HepG2 (cell line): ENCODE measurements at regions not wholly inside any gene's neighbourhood (a gene's known extent, or its start where the extent isn't known, plus 50 kb on each side); places are given as distances from the start of the nearest gene placed in this dataset.

ENCODE experiments used
- ATAC-seq: fragments of 200-7000 bp; cut with Tn5 transposase; 3 replicates; pipeline ENCODE4 v1.9.1; 2020; ENCODE audit warnings: mild to moderate bottlenecking, moderate library complexity
- BruUV-seq: library from RNA; stranded (reverse); fragments of 400-500 nt; replicated peaks from 2 replicates; lab custom pipeline; 2021; lab: Mats Ljungman, UMichigan
- CTCF ChIA-PET: fragments of 300-600 bp; formaldehyde crosslinking; extraction: SDS; loops from one replicate; lab custom pipeline; 2021; ENCODE audit warnings: low total read pairs, inconsistent platforms, low intra/inter-chr PET ratio; lab: Yijun Ruan, JAX
- POLR2A ChIA-PET: fragments of 350-600 bp; sonication (Branson Sonifier 250); formaldehyde crosslinking; loops from one replicate; lab custom pipeline; 2020; ENCODE audit warnings: antibody characterized with exemption, inconsistent platforms; lab: Yijun Ruan, JAX
- DNase-seq: peaks from one replicate; pipeline ENCODE4 v3.0.0-alpha.2; 2015; ENCODE audit warnings: low spot score
- FAIRE-seq: peaks from 3 replicates; lab custom pipeline; 2011; peaks lifted over from hg19 to GRCh38; lab: Jason Lieb, UNC
- H2AFZ ChIP-seq: one replicate; pipeline ENCODE4 v1.6.1; 2011; ENCODE audit warnings: low read length, inconsistent platforms
- H3K27ac ChIP-seq: fragments of 300-600 bp; 3 replicates; pipeline ENCODE4 v1.8.0; 2011; ENCODE audit warnings: mixed run types, mild to moderate bottlenecking, mixed read lengths, low read length, inconsistent platforms; ENCODE audit not compliant: insufficient read depth; ENCODE audit errors: extremely low read length
- H3K27me3 ChIP-seq, 2 experiments: fragments of 200-600 bp in 1 of 2; 2 replicates in 1 of 2; 3 replicates in 1 of 2; pipeline versions ENCODE4 v1.6.0 to v1.8.0; 2011; ENCODE audit warnings: low read length in 2 of 2, mild to moderate bottlenecking in 2 of 2, moderate library complexity in 2 of 2, inconsistent platforms in 1 of 2; ENCODE audit not compliant: insufficient read depth in 2 of 2, control insufficient read depth in 1 of 2
- H3K36me3 ChIP-seq, 2 experiments: fragments of 200-600 bp in 1 of 2; replicated peaks in 1 of 2; 2 replicates in 1 of 2; 3 replicates in 1 of 2; pipeline versions ENCODE4 v1.5.1 to v1.8.0; 2011; ENCODE audit warnings: low read length in 2 of 2, inconsistent platforms in 1 of 2; ENCODE audit not compliant: insufficient read depth in 2 of 2, control insufficient read depth in 1 of 2
- H3K4me1 ChIP-seq: 2 replicates; pipeline ENCODE4 v1.5.1; 2012; ENCODE audit warnings: low read length, inconsistent platforms; ENCODE audit not compliant: insufficient read depth
- H3K4me2 ChIP-seq: 2 replicates; pipeline ENCODE4 v1.6.0; 2011; ENCODE audit warnings: low read depth, low read length, inconsistent platforms
- H3K4me3 ChIP-seq, 3 experiments: fragments of 200-600 bp in 1 of 3; sonication (generic), shearing (Covaris generic) in 1 of 3; replicated peaks in 1 of 3; 2 replicates each; pipeline ENCODE4 v1.5.1; 2011 to 2016; ENCODE audit warnings: low read length in 3 of 3, inconsistent platforms in 2 of 3, low read depth in 2 of 3, mild to moderate bottlenecking in 2 of 3, control low read depth in 1 of 3, mixed read lengths in 1 of 3; ENCODE audit not compliant: insufficient read depth in 1 of 3
- H3K79me2 ChIP-seq: one replicate; pipeline ENCODE4 v1.6.1; 2011; ENCODE audit warnings: low read length, inconsistent platforms; ENCODE audit not compliant: insufficient read depth
- H3K9ac ChIP-seq: 2 replicates; pipeline ENCODE4 v1.6.0; 2011; ENCODE audit warnings: mild to moderate bottlenecking, low read depth, low read length, inconsistent platforms; ENCODE audit not compliant: insufficient read depth
- H3K9me3 ChIP-seq: 2 replicates; pipeline ENCODE4 v1.5.1; 2012; ENCODE audit warnings: mild to moderate bottlenecking, low read length
- H4K20me1 ChIP-seq: 2 replicates; pipeline ENCODE4 v1.6.0; 2011; ENCODE audit warnings: inconsistent platforms, mild to moderate bottlenecking, low read length, moderate library complexity; ENCODE audit not compliant: insufficient read depth
- CHD2 ChIP-seq: IDR thresholded peaks from 2 replicates; pipeline ENCODE4 v1.6.1; 2011; ENCODE audit warnings: low read depth, low read length, improper control_type of control experiment
- JARID2 ChIP-seq: sonication (generic); formaldehyde crosslinking; IDR thresholded peaks from 2 replicates; pipeline ENCODE4 v1.8.1; 2023; ENCODE audit warnings: missing genetic modification reagents, inconsistent platforms; ENCODE audit not compliant: insufficient replicate concordance
- PAWR ChIP-seq: sonication (generic); formaldehyde crosslinking; IDR thresholded peaks from 2 replicates; pipeline ENCODE4 v1.4.0; 2020; ENCODE audit warnings: missing genetic modification reagents, mild to moderate bottlenecking, borderline replicate concordance
- TERF1 ChIP-seq: sonication (generic); formaldehyde crosslinking; IDR thresholded peaks from 2 replicates; pipeline ENCODE4 v1.8.0; 2022; ENCODE audit warnings: mild to moderate bottlenecking, missing genetic modification reagents, moderate library complexity
- ZNF543 ChIP-seq: sonication (generic); formaldehyde crosslinking; IDR thresholded peaks from 2 replicates; pipeline ENCODE4 v1.4.0; 2020; ENCODE audit warnings: mild to moderate bottlenecking, missing genetic modification reagents
- WGBS: methylation state at CpG from one replicate; pipeline ENCODE4 v1.1.6; 2017; ENCODE audit warnings: low lambda C conversion rate; 5-methylcytosine and 5-hydroxymethylcytosine counted together
- in situ Hi-C: cut with HindIII; loops from 2 replicates; pipeline ENCODE4 v1.10.0; 2017; ENCODE audit warnings: low pct_unique_long_range_greater_than_20kb; ENCODE audit not compliant: extremely low pct_ligation_motif_present
- intact Hi-C: fragments of 100-400 bp; cut with micrococcal nuclease; formaldehyde crosslinking; loops from one replicate; pipeline ENCODE4 v1.10.0; 2022; ENCODE audit not compliant: unreplicated experiment

GRCh38 chr15:62749036-62749815, 293.3 kb upstream of the TPM1 start:
- FAIRE-seq, result no peak
- H3K36me3 ChIP-seq, result no peaks in the 10 kb centered on the region; a peak in 1 of 5 replicates
- no TSS peak for BruUV-seq
- 97% methylated on average over 5 of the region's 5 CpGs for WGBS
- H3K4me3 ChIP-seq, result no peak overlapping the region
- intact Hi-C loops, result no loop called here
- no peak for DNase-seq
- H3K27ac ChIP-seq, result no peak overlapping the region
- H3K79me2 ChIP-seq, result no peaks in the 10 kb centered on the region
- in situ Hi-C loops, result no loop called here
- H3K9ac ChIP-seq, result no peak overlapping the region
- H3K9me3 ChIP-seq, result no peaks in the 10 kb centered on the region
- no peak overlapping the region for H3K4me2 ChIP-seq
- H2AFZ ChIP-seq, result no peak overlapping the region
- peaks cover 26% of the 10 kb centered on the region for H3K4me1 ChIP-seq
- TF ChIP-seq ZNF543, result no peak
- no peak for TF ChIP-seq JARID2 (CRISPR knock-in tag)
- TF ChIP-seq CHD2, result no peak
- ChIA-PET CTCF (no interaction called here), POLR2A (no interaction called here)
- no peaks in the 10 kb centered on the region for H3K27me3 ChIP-seq
- no peak for ATAC-seq
- no peaks in the 10 kb centered on the region for H4K20me1 ChIP-seq

GRCh38 chr15:62750471-62750870, 292.1 kb upstream of the TPM1 start:
- 88% methylated on average over 3 of the region's 4 CpGs for WGBS

More at GRCh38 chr15:62750471-62750870, 292.1 kb upstream of the TPM1 start:
- intact Hi-C loops (no loop called here), in situ Hi-C loops (no loop called here)
- H3K4me3 ChIP-seq, result no peak overlapping the region
- H2AFZ ChIP-seq, result no peak overlapping the region
- no peak overlapping the region for H3K4me2 ChIP-seq
- H3K4me1 ChIP-seq, result peaks cover 26% of the 10 kb centered on the region
- H3K9me3 ChIP-seq, result no peaks in the 10 kb centered on the region
- no peaks in the 10 kb centered on the region for H4K20me1 ChIP-seq
- no peak overlapping the region for H3K9ac ChIP-seq
- no TSS peak for BruUV-seq
- TF ChIP-seq TERF1 (no peak), PAWR (CRISPR knock-in tag) (no peak)
- TF ChIP-seq, all 625 proteins: peak for 0
- no peak for FAIRE-seq
- no peaks in the 10 kb centered on the region for H3K27me3 ChIP-seq
- H3K27ac ChIP-seq, result no peak overlapping the region
- no peaks in the 10 kb centered on the region; a peak in 1 of 5 replicates for H3K36me3 ChIP-seq
- DNase-seq, result no peak
- no peak for ATAC-seq
- ChIA-PET CTCF (no interaction called here), POLR2A (no interaction called here)
- no peaks in the 10 kb centered on the region for H3K79me2 ChIP-seq
